CD14-positive monocyte (primary cell): ENCODE measurements at regions not wholly inside any gene's neighbourhood (a gene's known extent, or its start where the extent isn't known, plus 50 kb on each side); places are given as distances from the start of the nearest gene placed in this dataset.

Source experiments
- DNase-seq, 3 donors: peaks; one replicate each; pipeline ENCODE4 v3.0.0-alpha.2; 2011 to 2022
- H2AFZ ChIP-seq: 2 replicates; pipeline ENCODE4 v1.6.0; 2012; ENCODE audit warnings: mild to moderate bottlenecking, low read depth, low read length, inconsistent platforms; ENCODE audit not compliant: insufficient read depth, poor library complexity, severe bottlenecking
- H3K27ac ChIP-seq, 2 donors: 1 replicate in 1 of 2; 2 replicates in 1 of 2; pipeline ENCODE4 v1.5.1; 2012 to 2013; ENCODE audit warnings: low read length in 2 of 2, control low read depth in 1 of 2, inconsistent platforms in 1 of 2, low read depth in 1 of 2, mild to moderate bottlenecking in 1 of 2
- H3K27me3 ChIP-seq, 2 donors: one replicate each; pipeline versions ENCODE4 v1.6.0 to v1.6.1; 2011 to 2013; ENCODE audit warnings: low read length in 2 of 2; ENCODE audit not compliant: control insufficient read depth in 2 of 2, insufficient read depth in 2 of 2
- H3K36me3 ChIP-seq, 2 donors: replicated peaks in 1 of 2; 1 replicate in 1 of 2; 2 replicates in 1 of 2; pipeline versions ENCODE4 v1.5.1 to v1.6.1; 2012 to 2013; ENCODE audit warnings: low read length in 2 of 2, control low read depth in 1 of 2, inconsistent platforms in 1 of 2, mild to moderate bottlenecking in 1 of 2; ENCODE audit not compliant: insufficient read depth in 2 of 2, control insufficient read depth in 1 of 2
- H3K4me1 ChIP-seq, 2 donors: 1 replicate in 1 of 2; 2 replicates in 1 of 2; pipeline versions ENCODE4 v1.5.1 to v1.6.1; 2012 to 2013; ENCODE audit warnings: low read length in 2 of 2, control low read depth in 1 of 2, inconsistent platforms in 1 of 2, mild to moderate bottlenecking in 1 of 2, moderate library complexity in 1 of 2; ENCODE audit not compliant: insufficient read depth in 2 of 2, control insufficient read depth in 1 of 2
- H3K4me2 ChIP-seq: replicated peaks from 2 replicates; pipeline ENCODE3; 2012; ENCODE audit warnings: low read length, moderate library complexity, mild to moderate bottlenecking; ENCODE audit not compliant: poor library complexity, severe bottlenecking; ENCODE audit errors: extremely low read depth
- H3K4me3 ChIP-seq, 3 experiments: fragments of 200-600 bp in 1 of 3; sonication (generic) in 1 of 3; replicated peaks in 1 of 3; 1 replicate in 2 of 3; 2 replicates in 1 of 3; pipeline ENCODE4 v1.5.1; 2011 to 2013; ENCODE audit warnings: low read length in 3 of 3, mild to moderate bottlenecking in 3 of 3, control low read depth in 2 of 3, low read depth in 2 of 3, inconsistent platforms in 1 of 3, moderate library complexity in 1 of 3
- H3K79me2 ChIP-seq: 2 replicates; pipeline ENCODE4 v1.6.0; 2012; ENCODE audit warnings: mild to moderate bottlenecking, control low read depth, inconsistent platforms, low read length, moderate library complexity; ENCODE audit not compliant: insufficient read depth
- H3K9ac ChIP-seq: 2 replicates; pipeline ENCODE4 v1.6.0; 2017; ENCODE audit warnings: low read length, mild to moderate bottlenecking; ENCODE audit not compliant: insufficient read depth, poor library complexity, severe bottlenecking
- H3K9me3 ChIP-seq, 2 donors: replicated peaks in 1 of 2; 1 replicate in 1 of 2; 2 replicates in 1 of 2; pipeline versions ENCODE4 v1.5.1 to v1.6.1; 2012 to 2013; ENCODE audit warnings: low read length in 2 of 2, control low read depth in 1 of 2; ENCODE audit not compliant: control insufficient read depth in 1 of 2, insufficient read depth in 1 of 2
- H4K20me1 ChIP-seq: 2 replicates; pipeline ENCODE4 v1.6.0; 2012; ENCODE audit warnings: mild to moderate bottlenecking, low read length, control low read depth, moderate library complexity; ENCODE audit not compliant: insufficient read depth
- H3K27ac Mint-ChIP-seq, 7 donors: one replicate each; pipeline ENCODE4 v1.8.0; 2020; ENCODE audit warnings: mild to moderate bottlenecking in 7 of 7, mixed read lengths in 7 of 7, moderate library complexity in 6 of 7, inconsistent platforms in 2 of 7
- H3K27me3 Mint-ChIP-seq, 3 donors: one replicate each; pipeline ENCODE4 v1.8.0; 2021 to 2022; ENCODE audit warnings: low read depth in 3 of 3, mild to moderate bottlenecking in 3 of 3, mixed read lengths in 3 of 3, moderate library complexity in 3 of 3, inconsistent platforms in 1 of 3
- H3K36me3 Mint-ChIP-seq, 2 donors: one replicate each; pipeline ENCODE4 v1.8.0; 2020; ENCODE audit warnings: mixed read lengths in 2 of 2, inconsistent platforms in 1 of 2, mild to moderate bottlenecking in 1 of 2
- H3K4me1 Mint-ChIP-seq: one replicate; pipeline ENCODE4 v1.8.0; 2020; ENCODE audit warnings: mild to moderate bottlenecking, mixed read lengths
- H3K4me3 Mint-ChIP-seq, 2 donors: one replicate each; pipeline ENCODE4 v1.8.0; 2020; ENCODE audit warnings: mild to moderate bottlenecking in 2 of 2, mixed read lengths in 2 of 2, moderate library complexity in 1 of 2
- H3K9me3 Mint-ChIP-seq, 7 donors: one replicate each; pipeline ENCODE4 v1.8.0; 2020 to 2022; ENCODE audit warnings: mixed read lengths in 7 of 7, mild to moderate bottlenecking in 6 of 7, moderate library complexity in 6 of 7, inconsistent platforms in 2 of 7
- CTCF ChIP-seq: fragments of 200-600 bp; IDR thresholded peaks from one replicate; pipeline ENCODE4 v1.8.0; 2022; ENCODE audit warnings: antibody characterized with exemption, mild to moderate bottlenecking
- WGBS: methylation state at CpG from one replicate; pipeline ENCODE4 v1.1.5; 2013; ENCODE audit warnings: missing lambda C conversion rate; ENCODE audit not compliant: insufficient coverage; 5-methylcytosine and 5-hydroxymethylcytosine counted together
- intact Hi-C, 2 donors: fragments of 100-400 bp; cut with micrococcal nuclease; formaldehyde crosslinking; loops; one replicate each; pipeline versions ENCODE4 v1.15.0 to v1.15.1; 2023

- intact Hi-C loops, result no loop called here
- no peaks in the 10 kb centered on the region for H3K27me3 ChIP-seq
- no peak overlapping the region for H2AFZ ChIP-seq
- H4K20me1 ChIP-seq, result no peaks in the 10 kb centered on the region
- no CpG with 5 or more reads among the region's 1 CpG for WGBS
- no peak overlapping the region for H3K4me3 Mint-ChIP-seq
- no peaks in the 10 kb centered on the region for H3K27me3 Mint-ChIP-seq
- H3K36me3 Mint-ChIP-seq, result no peaks in the 10 kb centered on the region
- no peaks in the 10 kb centered on the region for H3K79me2 ChIP-seq
- no peaks in the 10 kb centered on the region for H3K36me3 ChIP-seq
- H3K27ac Mint-ChIP-seq, result no peak overlapping the region
- no peaks in the 10 kb centered on the region for H3K4me1 ChIP-seq
- no peak for TF ChIP-seq CTCF
- H3K4me2 ChIP-seq, result no peak overlapping the region
- H3K9me3 Mint-ChIP-seq, result peaks cover 0 to 5% (median 2%) of the 10 kb centered on the region in 7 donors
- no peaks in the 10 kb centered on the region for H3K4me1 Mint-ChIP-seq
- no peak overlapping the region for H3K4me3 ChIP-seq
- H3K9ac ChIP-seq, result no peak overlapping the region
- no peak overlapping the region for H3K27ac ChIP-seq
- no peaks in the 10 kb centered on the region for H3K9me3 ChIP-seq
- no peak for DNase-seq
Observed at GRCh38 chr1:188166654-188167053, 1337.9 kb downstream of the PLA2G4A start.

- Histone ChIP-seq H3K27me3 (no peaks in the 10 kb centered on the region), H3K36me3 (no peaks in the 10 kb centered on the region), H2AFZ (no peak overlapping the region), H4K20me1 (no peaks in the 10 kb centered on the region), H3K27ac (no peak overlapping the region), H3K4me2 (no peak overlapping the region), H3K4me3 (no peak overlapping the region), H3K4me1 (no peaks in the 10 kb centered on the region), H3K9me3 (no peaks in the 10 kb centered on the region), H3K9ac (no peak overlapping the region), H3K79me2 (no peaks in the 10 kb centered on the region)
- peaks cover 0 to 3% (median 0%) of the 10 kb centered on the region in 7 donors for H3K9me3 Mint-ChIP-seq
- no peak overlapping the region for H3K4me3 Mint-ChIP-seq
- no peak for DNase-seq
- H3K4me1 Mint-ChIP-seq, result no peaks in the 10 kb centered on the region
- H3K36me3 Mint-ChIP-seq, result no peaks in the 10 kb centered on the region
- H3K27ac Mint-ChIP-seq, result no peak overlapping the region
- intact Hi-C loops, result no loop called here
- H3K27me3 Mint-ChIP-seq, result no peaks in the 10 kb centered on the region
- no CpG with 5 or more reads among the region's 1 CpG for WGBS
- TF ChIP-seq CTCF, result no peak
Observed at GRCh38 chr1:188169971-188170370, 1341.2 kb downstream of the PLA2G4A start.
